GM11168 (cell line): ENCODE measurements at regions not wholly inside any gene's neighbourhood (a gene's known extent, or its start where the extent isn't known, plus 50 kb on each side); places are given as distances from the start of the nearest gene placed in this dataset.

Experiments used
- in situ Hi-C: fragments of 300-500 bp; cut with MboI; formaldehyde crosslinking; loops from one replicate; pipeline ENCODE4 v1.12.0; 2022; ENCODE audit warnings: low sequenced_read_pairs; ENCODE audit not compliant: unreplicated experiment

DNA sequence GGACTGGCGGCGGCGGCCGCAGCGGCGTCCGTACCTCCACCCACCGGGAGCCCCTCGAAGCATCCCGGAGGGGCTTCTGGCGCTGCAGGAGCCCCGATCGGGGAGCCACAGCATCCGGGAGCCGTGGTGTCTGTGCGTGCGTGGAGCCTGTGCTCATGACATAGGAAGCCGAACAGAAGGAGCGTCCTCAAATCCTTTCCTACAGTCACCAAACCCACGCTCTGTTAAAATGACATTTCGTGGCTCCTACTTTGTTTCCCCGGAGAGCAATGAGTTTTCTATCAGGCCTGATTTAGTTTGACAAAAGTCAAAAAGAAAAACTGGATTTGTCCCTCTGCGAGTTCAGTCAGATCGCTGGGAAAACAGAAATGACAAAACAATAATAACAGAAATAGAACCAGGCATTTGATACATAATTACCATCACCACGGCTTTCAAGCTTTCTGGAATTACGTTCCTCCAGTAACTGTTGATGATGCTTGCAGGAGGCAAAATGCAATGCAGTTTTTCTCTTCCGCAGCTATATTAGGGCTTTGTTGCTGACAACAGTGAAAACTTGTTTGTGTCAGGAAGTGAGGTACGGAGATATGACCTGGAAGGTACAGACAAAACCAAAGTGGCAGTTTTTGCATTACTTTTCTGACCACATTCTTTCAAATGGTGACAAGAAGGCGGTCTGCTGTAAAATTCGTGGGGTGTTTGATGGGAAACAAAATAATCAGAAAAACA, 219.3 kb upstream of the MKLN1 start:
- in situ Hi-C loops, result no loop called here

DNA sequence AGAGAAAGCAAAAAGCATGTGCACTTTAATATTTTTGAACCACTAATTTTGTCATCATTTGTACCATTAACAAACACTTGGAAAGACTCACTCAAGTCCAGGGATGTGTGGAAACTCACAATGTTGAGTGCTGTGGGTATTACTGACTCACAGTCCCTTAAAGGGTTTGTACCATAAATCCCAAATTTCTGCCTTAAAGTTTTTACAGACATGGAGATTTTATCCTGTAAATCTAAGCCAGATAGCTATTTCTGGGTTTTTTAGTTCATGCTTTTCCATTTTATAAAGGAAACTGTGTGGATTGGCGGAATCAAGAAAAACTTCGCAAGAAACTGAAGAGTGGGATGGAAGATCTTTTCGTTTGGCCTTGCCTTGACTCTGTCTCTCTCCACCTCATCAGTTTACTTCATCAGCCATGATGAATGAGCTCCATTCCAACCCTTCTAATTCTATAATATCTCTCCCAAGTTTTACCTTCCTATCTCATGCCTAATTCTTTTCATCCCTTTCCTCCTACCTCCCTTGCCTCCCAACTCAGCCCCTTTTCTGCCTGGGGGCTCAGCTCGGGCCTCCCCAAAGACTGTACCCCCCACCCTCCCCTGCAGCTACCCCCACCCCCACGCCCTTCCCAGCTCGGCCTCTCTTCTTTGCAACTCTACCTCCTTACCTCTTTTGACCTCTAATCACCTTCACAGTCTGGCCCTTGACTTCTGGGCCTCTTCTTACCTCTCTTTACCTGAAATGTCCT, 218.5 kb upstream of the MKLN1 start:
- in situ Hi-C loops, result no loop called here

DNA sequence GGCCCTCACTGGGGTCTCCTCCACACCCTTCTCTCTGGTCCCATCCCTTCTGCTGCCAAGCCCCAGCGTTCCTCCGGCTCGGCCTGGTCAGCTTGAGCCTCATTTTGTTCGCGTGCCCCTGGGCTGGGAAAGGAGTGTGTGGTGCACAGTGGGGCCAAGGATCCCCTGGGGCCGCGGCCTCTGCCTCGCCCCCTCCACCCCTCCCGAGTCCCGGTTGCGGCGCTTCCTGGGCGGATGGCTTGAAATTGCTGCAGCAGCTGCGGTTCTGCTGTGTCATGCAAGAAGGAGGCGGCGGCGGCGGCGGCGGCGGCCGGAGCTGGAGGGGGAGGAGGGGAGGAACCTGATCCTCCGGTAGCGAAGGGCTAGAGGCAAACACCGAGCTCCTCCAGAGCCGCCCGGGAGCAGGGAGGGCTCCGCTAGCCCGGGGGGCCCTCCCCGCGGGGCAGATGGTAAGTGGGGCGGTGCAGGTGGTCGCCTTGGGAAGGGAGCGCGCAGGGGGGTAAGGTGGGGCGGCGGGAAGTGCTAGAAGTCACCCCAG, 217.8 kb upstream of the MKLN1 start:
- in situ Hi-C loops, result no loop called here

DNA sequence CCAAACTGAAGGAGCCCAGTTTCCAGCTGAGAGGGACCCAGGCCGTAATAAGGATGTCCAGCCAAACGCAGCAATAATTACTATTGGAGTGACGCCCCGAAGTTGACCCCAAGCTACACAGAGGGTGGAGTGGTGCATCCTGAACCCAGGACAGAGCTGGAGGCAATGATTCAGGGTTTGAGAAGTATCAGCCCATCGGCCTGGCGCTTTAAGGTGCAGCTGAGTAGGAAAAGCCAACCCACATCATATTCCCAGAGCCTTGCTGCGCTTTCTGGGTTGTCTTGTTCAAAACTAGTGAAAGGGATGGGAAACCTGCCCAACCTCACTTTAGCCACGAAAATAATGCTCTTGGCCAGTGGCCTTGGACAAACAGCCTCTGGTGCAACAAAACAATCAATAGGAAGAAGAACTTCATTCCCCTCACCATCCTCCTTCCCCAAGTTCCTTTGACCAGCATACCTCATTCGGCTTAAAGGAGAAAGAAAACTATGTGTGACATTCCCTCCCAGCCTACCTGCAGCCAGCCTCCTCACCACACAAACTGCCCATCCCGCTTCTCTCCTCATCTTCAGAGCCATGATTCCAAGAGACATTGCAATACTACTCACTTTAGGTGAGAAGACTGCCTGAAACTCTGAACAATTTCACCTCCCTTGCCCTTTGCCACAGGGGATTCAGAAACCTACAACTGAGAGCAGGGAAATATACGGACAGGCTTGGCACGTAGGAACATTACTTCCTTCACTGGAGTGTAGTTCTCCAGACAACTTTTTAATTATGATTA, 217.2 kb upstream of the MKLN1 start:
- in situ Hi-C loops, result no loop called here

DNA sequence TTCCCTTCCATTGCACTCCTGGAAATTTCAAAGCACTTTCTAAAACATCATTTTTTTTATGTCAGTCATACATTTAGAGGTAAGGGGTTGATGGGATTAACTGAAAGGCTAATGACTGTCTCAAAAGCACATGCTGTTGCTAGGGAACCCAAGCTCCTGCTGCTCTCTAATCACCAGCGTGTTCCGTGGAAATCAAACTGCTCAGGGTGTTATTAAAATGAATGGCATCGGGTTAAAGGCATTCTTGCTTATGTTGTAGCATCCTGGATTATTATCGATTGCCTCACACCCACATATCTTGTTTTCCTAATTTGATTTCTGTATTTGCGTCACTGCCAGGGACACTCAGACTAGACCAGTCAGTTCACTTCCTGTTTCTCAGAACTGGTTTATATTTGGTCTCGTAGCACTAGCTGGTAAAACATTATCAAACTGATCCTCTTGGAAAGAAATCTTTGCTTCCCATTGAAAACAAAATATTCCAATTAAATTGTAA, 216.5 kb upstream of the MKLN1 start:
- in situ Hi-C loops, result no loop called here

DNA sequence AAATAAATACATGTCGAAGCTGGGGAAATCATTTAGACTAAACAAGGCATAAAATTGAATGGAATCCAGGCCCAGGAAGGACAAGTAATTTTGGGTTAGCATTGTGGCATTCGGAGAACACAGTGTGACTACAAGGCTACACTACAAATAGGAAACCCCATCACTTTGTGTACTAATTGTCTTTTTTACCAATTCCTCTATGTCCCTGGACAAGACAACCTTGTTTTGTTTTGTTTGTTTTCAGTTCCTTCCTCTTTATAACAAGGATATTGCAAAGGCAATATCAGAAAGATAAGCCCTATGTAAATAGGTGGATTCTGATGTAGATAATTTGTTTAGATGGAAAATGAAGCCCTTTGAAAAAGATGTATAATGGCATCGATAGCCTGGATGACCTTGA, 215.9 kb upstream of the MKLN1 start:
- in situ Hi-C loops, result no loop called here

DNA sequence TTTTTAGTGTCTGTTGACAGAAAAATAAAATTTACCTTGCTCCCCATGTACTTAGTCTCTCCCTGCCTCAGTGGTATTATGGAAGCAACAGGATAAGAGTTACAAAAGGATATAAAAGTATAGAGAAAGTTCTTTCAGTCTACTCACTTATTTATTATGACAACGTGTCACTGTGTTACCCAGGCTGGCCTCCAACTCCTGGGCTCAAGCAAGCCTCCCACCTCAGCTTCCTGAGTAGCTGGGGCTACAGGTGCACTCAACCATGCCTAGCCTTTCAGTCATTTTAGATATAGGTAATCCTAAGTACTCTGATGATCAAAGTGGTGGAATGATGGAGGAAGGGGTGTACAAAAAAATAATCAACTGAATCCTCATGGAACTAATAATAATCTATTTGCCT, 215.2 kb upstream of the MKLN1 start:
- in situ Hi-C loops, result no loop called here

DNA sequence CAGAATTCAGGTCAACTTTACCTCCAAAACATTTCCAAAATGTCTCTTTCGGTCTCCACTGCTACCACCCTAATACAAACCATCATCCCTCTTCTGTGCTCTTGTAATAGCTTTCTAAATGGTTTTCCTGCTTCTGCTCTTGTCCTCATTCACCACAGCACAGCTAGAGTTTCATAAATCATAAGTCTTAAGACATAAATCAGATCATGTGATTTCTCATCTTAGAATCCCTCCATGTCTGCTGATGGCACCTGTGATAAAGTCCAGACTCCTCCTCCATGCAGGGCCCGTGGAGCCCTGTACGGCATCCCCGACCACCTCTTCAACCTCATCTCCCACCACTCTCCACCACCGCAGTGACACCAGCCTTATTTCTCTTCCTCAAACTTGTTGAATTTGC, 212.3 kb upstream of the MKLN1 start:
- in situ Hi-C loops, result no loop called here

DNA sequence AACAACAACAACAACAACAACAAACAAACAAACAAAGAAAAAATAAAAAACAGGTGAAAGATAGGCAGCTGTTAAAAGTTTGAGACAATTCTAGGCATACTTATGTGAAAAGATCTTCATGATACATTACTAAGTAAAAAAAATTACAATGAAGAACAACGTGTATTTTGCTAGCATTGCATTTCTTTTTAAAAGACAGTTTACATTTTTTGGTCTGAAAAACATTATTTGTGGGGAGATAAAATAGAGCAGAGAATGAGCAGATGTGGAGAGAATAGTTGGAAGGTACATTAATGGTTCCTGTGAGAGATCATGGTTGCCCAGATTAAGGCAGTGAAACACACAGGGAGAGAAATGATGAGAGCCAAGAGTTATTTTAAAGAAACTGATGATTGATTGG, 210.2 kb upstream of the MKLN1 start:
- in situ Hi-C loops, result no loop called here

DNA sequence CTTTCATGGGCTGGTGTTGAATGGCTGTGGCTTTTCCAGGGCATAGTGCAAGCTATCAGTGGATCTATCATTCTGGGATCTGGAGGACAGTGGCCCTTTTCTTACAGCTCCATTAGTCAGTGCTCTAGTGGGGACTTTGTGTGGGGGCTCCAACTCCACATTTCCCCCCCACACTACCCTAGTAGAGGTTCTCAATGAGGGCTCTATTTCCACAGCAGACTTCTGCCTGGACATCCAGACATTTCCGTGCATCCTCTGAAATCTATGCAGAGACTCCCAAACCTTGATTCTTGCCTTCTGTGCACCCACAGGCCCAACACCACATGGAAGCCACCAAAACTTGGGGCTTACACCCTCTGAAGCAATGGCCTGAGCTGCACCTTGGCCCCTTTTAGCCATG, 208.3 kb upstream of the MKLN1 start:
- in situ Hi-C loops, result no loop called here

DNA sequence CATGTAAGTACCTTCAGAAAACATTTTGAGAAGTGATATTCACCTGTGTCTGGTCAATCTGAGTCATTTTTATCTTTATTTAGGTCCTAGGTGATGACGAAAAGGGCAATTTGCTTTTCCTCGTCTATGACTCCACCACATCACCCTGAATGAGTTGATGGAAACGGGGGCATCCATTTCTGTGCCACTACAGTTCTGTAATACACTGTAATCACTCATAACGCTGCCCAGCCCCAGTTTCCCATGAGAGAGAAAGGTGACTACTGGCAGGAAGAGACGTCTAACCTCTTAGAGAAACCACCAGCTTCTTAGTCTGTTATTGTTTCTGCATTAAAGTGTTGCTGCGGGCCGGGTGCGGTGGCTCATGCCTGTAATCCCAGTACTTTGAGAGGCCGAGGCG, 205.3 kb upstream of the MKLN1 start:
- in situ Hi-C loops, result no loop called here

DNA sequence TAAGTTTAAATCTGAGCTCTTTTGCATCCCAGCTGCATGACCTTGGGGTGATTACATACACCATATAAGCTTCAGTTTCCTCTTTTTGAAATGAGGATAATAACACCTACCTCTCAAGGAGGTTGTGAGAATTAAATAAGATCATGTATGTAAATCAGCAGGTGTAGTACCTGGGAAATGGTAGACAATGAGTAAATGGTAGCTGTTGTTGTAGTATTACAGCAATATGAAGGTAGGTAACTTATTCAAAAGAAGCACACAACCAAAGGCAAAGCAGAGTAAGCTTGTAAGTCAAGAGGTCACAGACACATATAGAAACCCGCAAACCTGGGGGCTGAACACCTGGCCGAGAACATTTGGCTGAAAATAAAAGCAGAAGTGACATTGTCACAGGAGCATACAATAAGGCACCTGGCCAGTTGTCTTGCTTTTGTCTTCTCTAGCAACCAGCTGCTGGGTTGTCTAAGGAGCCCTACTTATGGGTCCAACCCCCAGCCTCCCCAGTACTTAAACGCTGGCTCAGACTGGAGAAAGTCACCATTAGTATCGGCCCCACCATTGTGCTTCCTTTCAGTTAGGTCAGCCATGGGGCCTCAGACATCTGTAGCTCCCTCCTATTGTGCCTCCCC, 203.6 kb upstream of the MKLN1 start:
- in situ Hi-C loops, result no loop called here

DNA sequence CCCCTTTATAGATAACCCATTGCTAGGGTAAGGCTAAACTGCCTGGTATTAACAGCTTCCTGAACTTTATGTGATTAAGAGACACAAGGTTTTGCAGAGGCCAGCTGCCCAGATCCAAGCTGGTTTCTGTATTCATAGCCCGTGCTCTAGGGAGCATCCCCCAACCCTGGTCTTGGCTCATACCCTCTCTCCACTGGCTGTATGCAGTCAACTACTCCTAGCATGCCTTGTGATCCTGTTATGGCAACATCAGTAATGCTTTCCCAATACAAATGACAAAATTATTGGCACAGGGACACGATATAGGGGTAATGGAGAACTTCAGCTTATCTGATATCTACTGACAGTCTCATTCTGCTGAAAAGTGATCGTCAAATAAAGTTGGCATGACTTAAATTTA, 202.8 kb upstream of the MKLN1 start:
- in situ Hi-C loops, result no loop called here

DNA sequence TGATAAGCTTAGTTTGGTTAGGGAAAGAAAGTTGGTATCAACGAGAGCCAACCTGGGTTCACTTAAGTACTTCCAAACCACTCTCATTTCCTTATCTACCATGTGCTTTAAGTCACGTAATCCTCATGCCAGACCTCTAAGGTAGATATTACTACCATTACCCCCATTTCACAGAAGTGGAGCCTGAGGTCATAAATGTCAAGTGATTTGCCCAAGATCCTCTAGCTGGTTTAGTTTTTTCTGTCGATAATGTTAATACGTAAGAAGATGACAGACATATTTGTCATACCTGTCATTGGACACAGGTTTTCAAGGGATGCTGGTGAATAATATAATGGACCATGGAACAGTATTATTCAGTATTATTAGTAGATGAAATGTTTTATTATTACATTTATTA, 197.4 kb upstream of the MKLN1 start:
- in situ Hi-C loops, result no loop called here

DNA sequence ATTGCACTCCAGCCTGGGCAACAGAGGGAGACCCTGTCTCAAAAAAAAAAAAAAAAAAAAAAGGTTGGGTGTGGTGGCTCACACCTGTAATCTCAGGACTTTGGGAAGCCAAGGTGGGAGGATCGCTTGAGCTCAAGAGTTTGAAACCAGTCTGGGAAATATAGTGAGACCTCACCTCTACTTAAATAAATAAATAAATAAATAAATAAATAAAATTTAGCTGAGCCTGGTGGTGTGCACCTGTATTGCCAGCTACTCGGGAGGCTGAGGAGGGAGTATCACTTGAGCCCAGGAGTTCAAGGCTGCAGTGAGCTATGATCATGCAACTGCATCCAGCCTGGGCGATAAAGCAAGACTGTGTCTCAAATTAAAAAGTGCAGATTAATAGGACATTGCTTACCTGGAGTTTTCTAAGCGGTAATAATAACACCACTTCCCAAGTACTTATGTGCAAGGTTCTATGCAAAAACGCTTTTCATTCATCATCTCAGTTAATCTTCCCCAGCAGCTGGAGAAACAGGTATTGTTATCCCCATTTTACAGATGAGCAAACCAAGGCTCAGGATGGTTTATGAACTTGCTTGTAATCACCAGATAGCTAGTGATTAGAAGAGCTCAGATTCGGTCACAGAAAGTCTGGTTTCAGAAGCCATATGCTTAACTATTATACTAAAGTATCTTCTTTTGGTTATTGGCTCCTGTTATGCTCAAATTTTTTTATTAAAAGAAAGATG, 196.5 kb upstream of the MKLN1 start:
- in situ Hi-C loops, result no loop called here

DNA sequence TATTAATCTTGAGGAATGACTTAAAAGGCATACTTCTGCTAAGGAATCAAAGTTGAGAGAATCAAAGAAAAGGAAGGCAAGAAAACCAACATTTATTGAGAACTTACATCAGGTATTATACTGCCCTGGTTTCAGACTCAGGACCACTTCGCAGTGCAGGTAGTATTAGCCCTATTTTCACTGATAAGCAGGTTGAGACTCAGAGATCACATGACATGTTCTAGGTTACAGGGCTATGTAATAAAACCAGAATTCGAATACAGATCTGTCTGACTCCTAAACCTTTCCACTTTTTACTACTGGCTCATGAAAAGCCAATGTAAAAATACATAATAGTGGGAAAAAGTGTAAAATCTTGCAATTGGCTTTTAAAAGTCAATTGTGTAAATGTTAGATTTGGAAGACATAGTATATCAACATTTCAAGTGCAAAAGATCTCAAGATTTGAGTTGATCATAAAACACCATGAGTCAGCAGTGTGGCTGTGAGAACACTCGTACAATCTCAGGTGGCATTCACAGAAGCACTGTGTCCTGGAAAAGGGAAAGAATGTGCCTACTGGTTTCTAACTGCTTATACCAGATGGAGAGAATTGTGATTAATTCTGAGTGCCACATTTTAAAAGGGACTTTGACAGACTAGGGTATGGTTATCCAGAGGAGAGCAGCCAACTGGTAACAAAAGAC, 195.8 kb upstream of the MKLN1 start:
- in situ Hi-C loops, result no loop called here

DNA sequence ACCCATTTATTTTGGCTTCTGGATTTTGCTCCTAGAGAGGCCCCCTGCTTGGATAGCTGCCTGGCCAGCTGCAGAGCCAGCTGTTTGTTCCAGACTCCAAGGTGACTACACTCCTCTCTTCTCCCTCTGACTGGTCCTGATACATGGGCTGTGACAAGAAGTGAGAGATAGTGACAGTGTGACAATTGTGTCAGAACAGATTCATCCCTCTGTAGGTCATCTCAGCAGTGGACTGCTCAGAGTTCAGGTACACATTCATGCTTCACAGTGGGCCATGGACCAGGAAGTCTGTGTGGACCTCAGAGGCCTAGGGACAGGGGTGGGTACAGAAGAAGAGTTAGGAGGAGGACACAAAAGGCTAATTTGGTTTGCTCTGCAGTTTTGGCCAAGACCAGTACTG, 188.2 kb upstream of the MKLN1 start:
- in situ Hi-C loops, result no loop called here

DNA sequence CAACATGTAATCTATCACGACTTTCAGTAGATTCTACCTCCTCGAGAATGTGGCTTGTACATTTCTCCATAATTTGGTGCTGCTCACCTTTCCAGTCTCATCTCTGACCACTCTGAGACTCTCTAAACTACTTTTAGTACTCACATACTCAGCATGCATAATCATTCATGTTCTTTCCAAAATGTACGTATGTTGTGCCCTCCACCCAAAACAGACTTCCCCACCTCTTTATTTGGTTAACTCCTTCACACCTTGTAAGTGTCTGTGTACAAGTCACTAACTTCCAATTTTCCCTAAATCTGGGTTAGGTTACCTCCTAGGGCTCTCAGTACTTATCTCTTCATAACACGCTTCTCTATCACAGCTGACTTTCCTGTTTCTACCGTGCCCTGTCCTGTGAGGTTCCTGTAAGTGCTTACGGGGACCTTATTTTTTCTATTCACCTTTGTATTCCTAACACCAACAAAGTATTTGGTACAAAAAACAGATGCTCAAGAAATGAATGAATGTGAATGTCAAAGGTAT, 186.2 kb upstream of the MKLN1 start:
- in situ Hi-C loops, result no loop called here

DNA sequence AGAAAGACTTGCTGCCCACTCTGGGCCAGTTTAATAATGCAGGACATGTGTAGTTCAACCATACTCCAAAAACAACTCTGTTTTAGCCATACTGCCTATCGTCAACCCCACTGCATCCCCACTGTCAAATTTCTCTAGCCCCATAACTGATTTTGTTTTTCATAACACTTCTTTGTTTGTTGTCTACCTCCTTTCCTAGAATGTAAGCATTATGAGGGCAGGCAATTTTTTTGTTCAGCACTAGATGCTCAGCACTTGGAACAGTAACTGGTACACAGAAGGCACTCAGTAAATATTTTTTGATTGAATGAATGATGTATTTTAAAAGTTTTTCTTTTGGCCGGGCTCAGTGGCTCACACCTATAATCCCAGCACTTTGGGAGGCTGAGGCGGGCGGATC, 183.8 kb upstream of the MKLN1 start:
- in situ Hi-C loops, result no loop called here
